COLO829 (cell line): ENCODE measurements at regions not wholly inside any gene's neighbourhood (a gene's known extent, or its start where the extent isn't known, plus 50 kb on each side); places are given as distances from the start of the nearest gene placed in this dataset.
"Not testable (repeated sequence)": the region's sequence is repeated elsewhere in the genome, so short reads cannot be mapped to it uniquely, and the experiment has no call there.

ENCODE experiments used
- DNase-seq: peaks from one replicate; pipeline ENCODE4 v3.0.0; 2012; ENCODE audit warnings: low spot score

DNA sequence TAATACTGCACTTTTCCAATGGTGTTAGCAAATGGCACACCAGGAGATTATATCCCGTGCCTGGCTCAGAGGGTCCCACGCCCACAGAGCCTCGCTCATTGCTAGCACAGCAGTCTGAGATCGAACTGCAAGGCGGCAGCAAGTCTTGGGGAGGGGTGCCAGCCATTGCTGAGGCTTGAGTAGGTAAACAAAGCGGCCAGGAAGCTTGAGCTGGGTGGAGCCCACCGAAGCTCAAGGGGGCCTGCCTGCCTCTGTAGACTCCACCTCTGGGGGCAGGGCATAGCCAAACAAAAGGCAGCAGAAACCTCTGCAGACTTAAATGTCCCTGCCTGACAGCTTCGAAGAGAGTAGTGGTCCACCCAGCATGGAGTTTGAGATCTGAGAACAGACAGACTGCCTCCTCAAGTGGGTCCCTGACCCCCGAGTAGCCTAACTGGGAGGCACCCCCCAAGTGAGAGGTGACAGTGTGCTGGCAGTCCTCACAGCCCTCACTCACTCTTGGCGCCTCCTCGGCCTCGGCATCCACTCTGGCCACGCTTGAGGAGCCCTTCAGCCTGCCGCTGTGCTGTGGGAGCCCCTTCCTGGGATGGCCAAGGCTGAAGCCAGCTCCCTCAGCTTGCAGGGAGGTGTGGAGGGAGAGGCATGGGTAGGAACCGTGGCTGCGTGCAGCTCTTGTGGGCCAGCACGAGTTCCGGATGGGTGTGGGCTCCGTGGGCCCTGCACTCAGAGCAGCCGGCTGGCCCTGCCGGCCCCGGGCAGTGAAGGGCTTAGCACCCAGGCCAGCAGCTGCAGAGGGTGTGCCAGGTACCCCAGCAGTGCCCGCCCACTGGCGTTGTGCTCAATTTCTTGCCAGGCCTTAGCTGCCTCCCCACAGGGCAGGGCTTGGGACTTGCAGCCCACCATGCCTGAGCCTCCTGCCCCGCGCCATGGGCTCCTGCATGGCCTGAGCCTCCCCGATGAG, 188.0 kb downstream of the MMUT start:
- DNase-seq = not testable (repeated sequence)

- DNase-seq = peak; percentile 9
Measured at GRCh38 chr6:49269190-49269589, 193.9 kb downstream of the MMUT start.

- no peak for DNase-seq
Measured at GRCh38 chr6:49264909-49265308, 198.1 kb downstream of the MMUT start.

DNA sequence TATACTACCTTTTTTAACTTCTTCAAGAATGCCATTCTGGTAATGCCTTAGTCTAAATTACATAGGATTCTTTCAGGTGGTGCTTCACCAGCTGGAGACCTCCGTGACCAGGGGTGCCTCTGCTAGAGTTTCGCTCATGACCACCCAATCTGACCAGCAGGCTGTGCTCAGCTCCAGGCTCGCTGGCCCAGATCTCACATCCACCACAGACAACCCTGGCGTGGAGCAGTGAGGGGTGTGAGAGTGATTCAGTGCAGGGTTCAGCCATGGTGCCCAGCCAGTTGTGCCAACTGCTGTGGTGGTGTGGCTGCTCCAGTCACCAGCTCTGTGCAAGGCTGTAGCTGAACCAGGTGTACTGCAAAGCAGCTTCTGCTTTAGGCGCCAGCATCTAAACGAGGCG, 198.6 kb downstream of the MMUT start:
- DNase-seq = no peak

DNA sequence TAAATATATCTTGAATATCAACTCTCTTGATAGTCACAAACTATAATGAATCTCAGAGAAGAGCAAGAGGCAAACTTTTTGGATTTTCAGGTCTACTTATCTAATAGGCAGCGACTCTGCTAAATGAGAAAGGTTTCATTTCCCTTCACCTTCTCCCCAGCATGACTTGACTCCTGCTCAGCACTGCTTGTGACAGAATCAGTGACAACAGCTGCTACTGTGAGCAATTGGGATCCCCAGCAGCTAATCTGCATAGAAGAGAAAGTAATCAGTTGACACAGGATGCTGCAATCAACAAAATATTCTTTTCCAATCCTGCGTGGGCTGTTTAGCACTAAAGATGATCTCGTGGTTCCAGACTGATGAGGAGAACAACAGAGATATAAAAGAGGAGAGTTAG, 205.5 kb downstream of the MMUT start:
- DNase-seq = no peak

DNA sequence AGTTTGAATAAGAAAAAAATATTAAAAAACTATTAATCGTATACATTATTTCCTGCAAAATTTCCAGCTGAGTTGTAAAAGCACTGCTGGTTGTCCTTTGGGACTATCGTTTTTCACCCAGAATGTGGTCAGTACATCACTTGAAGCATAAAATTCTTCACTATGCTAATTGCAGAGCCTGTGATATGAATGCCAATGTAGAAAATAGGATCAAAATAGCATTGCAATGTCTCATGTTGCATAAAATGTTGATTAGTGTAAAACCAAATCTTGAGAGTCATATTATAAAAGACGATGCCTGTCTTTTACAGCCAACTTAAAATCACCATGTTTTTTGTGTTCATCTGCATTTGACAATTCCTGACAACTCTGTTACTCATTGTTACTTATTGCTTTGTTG, 207.7 kb downstream of the MMUT start:
- DNase-seq = no peak

DNA sequence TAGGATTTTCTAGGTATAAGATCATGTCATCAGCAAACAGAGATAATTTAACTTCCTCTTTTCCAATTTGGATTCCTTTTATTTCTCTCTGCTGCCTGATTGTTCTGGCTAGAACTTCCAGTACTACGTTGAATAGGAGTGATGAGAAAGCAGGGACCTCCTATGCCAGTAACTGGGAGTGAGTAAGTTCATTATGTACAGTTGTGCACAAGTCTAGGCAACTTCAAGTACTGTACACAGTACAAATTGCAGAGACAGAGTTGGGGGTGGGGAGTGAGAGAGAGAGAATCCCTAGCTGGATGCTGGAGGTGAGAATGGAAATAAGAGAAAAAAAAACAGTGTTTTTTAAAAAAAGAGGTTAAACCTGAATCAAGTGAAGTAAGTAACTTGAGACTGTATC, 210.2 kb downstream of the MMUT start:
- no peak for DNase-seq

DNA sequence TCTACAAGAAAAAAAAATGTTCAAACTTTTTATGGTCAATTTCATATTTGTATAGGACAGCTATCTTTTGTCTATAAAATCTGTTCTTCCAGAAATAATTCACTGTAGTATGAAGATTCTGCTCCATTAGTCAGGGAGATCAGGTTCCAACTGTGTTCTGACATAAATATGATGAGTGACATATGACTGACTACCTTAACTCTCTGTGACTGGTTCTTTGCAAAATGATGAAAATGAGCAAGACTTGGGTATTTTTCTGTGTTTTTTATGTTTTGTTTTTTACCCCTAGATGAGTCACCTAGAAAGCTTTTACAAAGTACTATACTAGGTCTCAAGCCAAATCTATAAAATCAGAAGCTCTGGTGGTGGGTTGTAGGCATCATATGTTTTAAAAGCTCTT, 229.6 kb downstream of the MMUT start:
- no peak for DNase-seq

- no peak for DNase-seq
Measured at GRCh38 chr6:49225471-49225870, 237.6 kb downstream of the MMUT start.

- no peak for DNase-seq
Measured at GRCh38 chr6:49220293-49220692, 242.8 kb downstream of the MMUT start.

- no peak for DNase-seq
Measured at GRCh38 chr6:49205526-49205925, 257.5 kb downstream of the MMUT start.

DNA sequence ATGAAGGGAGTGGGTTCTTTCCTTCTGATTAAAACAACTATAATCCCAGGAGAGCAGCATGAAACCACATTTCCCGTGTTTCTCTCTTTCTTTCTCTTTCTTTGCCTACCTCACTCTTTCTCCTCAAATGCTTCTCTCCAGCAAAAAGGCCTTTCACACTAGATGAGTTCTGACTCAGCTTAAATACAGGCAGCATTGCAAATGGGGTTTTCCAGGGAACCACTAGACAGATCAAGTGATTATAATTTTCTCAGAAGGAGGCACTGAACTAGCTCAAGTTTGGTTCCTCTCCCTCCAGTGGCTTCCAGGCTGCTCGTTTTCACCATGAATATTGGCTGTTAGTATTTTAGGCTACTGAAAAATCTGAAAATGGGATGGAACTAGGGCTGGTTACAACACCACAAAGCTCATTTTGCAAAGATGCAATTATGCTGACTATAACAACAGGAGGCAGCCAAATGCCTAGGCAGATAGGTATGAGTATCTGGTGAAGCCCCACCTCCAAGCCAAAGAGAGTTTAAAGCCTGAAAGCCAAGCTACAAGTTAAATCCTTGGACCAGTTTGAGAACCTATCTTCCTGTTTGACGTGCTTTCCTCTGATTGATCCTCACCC, 260.0 kb downstream of the MMUT start:
- DNase-seq = no peak

GRCh38 chr6:49198015-49198414, 265.0 kb downstream of the MMUT start:
- no peak for DNase-seq

DNA sequence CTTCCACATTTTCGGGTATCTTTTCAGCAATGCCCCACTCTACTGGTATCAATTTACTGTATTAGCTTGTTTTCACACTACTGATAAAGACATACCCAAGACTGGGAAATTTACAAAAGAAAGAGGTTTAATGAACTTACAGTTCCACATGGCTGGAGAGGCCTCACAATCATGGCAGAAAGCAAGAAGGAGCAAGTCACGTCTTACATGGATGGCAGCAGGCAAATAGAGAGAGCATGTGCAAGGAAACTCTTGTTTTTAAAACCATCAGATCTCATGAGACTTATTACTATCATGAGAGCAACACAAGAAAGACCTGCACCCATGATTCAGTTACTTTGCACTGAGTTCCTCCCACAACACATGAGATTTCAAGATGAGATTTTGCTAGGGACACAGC, 300.7 kb downstream of the MMUT start:
- DNase-seq = not testable (repeated sequence)

DNA sequence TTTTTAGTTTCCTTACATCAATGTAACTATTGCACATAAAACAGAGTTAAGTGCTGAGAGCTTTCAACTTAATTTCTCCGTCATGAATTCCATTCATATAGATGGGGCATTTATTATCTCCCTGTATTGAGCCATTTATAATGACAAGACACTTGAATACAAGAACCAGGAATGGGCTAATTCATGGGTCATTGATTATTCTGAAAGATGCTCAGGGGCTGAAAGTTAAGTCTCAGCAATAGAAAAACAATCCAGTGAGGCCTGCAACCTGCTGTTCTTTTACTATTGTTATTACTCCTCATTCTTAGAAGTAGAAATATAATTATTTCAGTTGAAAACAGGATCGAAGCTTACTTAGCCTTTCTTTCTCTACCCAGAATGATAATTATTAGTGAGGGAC, 307.7 kb downstream of the MMUT start:
- DNase-seq = no peak

DNA sequence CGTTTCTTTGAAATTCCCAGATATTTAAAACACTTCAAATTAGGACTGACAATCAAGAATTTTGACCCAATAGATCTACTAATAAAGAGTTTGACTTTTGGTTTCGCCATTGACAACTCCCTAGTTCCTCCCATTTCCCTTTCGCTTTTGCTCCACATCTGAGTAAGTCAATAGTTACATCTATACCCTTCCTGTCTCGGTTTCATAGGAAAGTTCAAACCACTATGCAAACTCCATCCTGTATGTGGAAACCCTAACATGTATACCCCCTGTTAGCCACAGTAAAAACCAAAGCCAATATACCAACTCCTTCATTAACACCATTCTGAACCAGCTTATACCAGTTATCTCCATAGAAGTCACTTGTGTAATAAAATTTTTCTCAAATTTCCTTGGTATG, 311.1 kb downstream of the MMUT start:
- DNase-seq = no peak

DNA sequence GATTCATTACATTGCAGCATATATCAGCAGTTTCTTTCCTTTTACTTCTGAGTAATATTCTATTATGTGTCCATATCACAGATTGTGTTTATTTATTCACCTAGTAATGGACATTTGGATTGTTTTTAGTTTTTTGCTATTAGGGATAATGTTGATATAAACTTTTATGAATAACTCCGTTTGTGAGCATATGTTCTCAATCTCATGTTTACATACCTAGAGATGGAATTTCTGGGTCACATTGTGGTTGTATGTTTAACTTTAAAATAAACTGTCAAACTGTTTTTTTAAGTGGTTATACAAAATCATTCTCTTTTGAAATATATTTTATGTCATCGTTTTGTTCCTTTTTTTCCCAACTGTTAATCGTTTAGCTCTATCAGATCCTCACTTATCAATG, 311.6 kb downstream of the MMUT start:
- DNase-seq = no peak

GRCh38 chr6:49151033-49151432, 312.0 kb downstream of the MMUT start:
- no peak for DNase-seq

DNA sequence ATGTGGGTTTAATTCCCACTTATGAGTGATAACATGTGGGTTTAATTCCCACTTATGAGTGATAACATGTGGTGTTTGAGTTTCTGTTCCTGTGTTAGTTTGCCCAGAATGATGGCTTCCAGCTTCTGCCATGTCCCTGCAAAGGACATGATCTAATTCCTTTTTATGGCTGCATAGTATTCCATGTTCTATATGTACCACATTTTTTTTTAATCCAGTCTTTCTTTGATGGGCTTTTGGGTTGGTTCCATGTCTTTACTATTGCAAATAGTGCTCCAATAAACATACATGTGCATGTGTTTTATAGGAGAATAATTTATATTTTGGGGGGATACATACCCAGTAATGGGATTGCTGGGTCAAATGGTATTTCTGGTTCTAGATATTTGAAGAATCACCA, 317.8 kb downstream of the MMUT start:
- no peak for DNase-seq

- no peak for DNase-seq
Measured at GRCh38 chr6:49142421-49143151, 320.5 kb downstream of the MMUT start.

DNA sequence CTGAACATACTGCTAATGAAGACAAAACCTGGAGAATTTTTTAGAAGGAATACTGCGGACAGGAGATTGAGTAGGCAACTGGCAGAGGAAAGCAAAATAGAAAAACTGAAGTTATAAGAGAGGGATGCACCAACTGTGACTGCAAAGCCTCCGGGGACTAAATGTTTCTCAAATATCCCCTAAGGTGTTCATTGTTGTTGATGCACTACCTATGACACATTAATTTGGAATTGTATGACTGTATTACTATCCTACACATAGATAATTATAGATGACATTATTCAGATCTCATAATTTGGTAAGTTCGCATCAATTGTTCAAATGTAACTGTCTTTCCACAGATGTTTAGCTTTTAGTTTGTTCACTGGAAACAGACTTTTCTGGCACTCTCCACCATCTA, 341.1 kb downstream of the MMUT start:
- DNase-seq = no peak

DNA sequence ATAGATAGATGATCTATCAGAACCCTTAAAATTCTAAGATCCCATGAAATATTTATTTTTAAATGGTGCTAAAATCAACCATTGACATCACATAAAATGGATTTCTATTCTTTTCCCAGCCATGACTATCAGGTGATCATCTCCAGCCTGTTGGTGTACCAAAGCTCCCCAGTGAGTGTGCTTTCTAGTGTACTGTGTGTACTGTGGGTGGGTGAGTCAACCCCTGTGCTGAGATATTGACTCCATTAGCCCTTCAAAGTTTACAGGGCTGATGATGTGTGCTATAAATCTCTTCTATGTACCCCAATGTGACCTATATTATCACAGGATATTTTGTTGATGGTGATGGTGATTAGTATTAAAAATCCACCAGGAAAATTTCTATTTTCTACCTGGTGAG, 344.6 kb downstream of the MMUT start:
- DNase-seq = no peak

DNA sequence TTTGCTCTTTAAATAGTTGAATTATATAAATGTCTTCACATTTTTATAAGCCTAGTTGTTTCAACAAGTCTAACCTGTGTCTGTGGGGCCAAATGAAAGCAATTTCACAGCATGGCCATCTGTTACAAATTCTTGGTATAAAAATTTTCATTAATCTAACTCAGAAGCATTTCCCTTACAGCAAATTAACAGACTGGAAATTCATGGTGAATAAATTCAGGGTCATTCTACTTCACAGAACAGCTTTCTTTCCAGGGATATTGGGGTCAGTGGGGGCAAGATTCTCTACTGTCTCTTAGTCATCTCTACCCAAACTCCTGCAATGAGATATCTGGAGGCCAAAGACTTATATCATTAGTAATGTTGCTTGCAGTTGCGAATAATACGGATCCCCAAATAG, 352.1 kb downstream of the MMUT start:
- no peak for DNase-seq
